ENCODE measurements at regions not wholly inside any gene's neighbourhood (a gene's known extent, or its start where the extent isn't known, plus 50 kb on each side); places are given as distances from the start of the nearest gene placed in this dataset.
"Not testable (repeated sequence)": the region's sequence is repeated elsewhere in the genome, so short reads cannot be mapped to it uniquely, and the experiment has no call there.

DNA sequence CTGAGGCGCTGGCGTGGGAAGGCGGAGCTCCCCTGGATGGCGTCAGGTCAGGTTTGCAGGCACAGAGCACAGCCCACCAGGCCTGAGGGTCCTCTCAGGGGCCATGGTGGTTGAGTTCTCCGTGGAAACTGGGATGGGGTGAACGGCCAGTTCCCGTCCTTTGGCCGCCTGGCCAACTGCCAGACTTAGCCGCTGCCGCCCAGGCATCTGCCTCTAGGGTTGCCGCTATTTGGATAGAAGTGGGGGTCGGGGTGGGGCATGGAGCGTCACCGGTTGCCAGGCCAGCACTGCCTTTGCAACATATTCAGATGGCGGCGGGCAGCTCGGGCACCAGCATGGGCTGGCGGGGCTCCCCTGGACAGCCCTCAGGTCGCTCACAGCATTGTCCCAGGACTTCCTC, 532.3 kb upstream of the DEFB115 start:
- H3K36me3 ChIP-seq (ENCODE audit: insufficient read depth); H3K27me3 ChIP-seq (ENCODE audit: insufficient read depth, low read depth); H3K4me1 ChIP-seq (ENCODE audit: low read depth, poor library complexity, severe bottlenecking); H3K79me2 ChIP-seq (ENCODE audit: insufficient read depth, low read depth); H2AFZ ChIP-seq (ENCODE audit: low read depth); H3K9ac ChIP-seq; H3K4me2 ChIP-seq; H3K4me3 ChIP-seq (IDR thresholded peaks at IDR 0.05; ENCODE audit: insufficient read depth, low read depth, low read length); H4K20me1 ChIP-seq (ENCODE audit: insufficient read depth); H3K27ac ChIP-seq: not testable (repeated sequence)

DNA sequence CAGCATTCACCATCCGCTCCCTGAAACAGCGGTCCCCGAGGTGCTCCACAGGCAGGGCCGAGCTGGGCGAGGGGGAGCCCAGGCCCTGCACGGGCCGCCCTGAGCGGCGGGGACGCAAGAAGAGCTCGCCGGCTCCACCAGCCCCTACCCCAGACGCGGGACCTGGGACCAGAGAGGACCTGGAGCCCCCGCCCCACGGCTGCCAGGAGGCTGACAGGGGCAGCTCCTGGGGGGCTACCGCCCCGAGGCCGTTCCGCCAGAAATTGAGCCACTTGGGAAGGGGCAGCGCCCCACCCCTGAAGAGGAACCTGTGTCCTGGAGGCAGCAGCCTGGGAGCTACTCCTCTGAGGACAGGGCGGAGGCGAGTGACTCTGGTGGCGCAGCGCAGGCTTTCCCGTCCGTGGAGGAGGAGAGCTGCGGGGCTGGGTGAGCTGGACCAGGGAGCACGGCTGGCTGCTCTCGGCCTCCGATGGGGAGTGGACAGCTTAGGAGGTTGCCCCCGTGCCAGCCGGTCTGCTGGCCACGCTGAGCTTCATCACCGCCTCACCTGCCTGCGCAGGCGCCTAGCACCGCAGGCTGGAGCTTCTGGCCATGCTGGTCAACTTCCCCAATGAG, 529.1 kb upstream of the DEFB115 start:
- not testable (repeated sequence) for H3K36me3 ChIP-seq (ENCODE audit: insufficient read depth); H3K79me2 ChIP-seq (ENCODE audit: insufficient read depth, low read depth); H3K4me1 ChIP-seq (ENCODE audit: low read depth, poor library complexity, severe bottlenecking); H4K20me1 ChIP-seq (ENCODE audit: insufficient read depth); H3K27ac ChIP-seq; H3K27me3 ChIP-seq (ENCODE audit: insufficient read depth, low read depth); H3K9ac ChIP-seq; H3K4me3 ChIP-seq (IDR thresholded peaks at IDR 0.05; ENCODE audit: insufficient read depth, low read depth, low read length); H3K4me2 ChIP-seq; H2AFZ ChIP-seq (ENCODE audit: low read depth)
